PC-3 (cell line): ENCODE measurements at regions not wholly inside any gene's neighbourhood (a gene's known extent, or its start where the extent isn't known, plus 50 kb on each side); places are given as distances from the start of the nearest gene placed in this dataset.

ENCODE experiments used
- CTCF ChIP-seq: fragments of 300-600 bp; sonication (generic); conservative IDR thresholded peaks from 2 replicates; pipeline ENCODE4 v1.5.1; 2017; ENCODE audit warnings: antibody characterized with exemption, low read depth, mild to moderate bottlenecking, low read length
- EZH2 ChIP-seq: fragments of 300-600 bp; sonication (generic); IDR thresholded peaks from one replicate; pipeline ENCODE4 v1.6.1; 2017; ENCODE audit warnings: antibody characterized with exemption, mild to moderate bottlenecking, low read length; ENCODE audit not compliant: unreplicated experiment
- EZH2phosphoT487 ChIP-seq: fragments of 300-600 bp; sonication (generic); IDR thresholded peaks from 2 replicates; pipeline ENCODE4 v1.6.1; 2018; ENCODE audit warnings: mild to moderate bottlenecking, antibody characterized with exemption, low read length, borderline replicate concordance

- TF ChIP-seq EZH2phosphoT487 (no peak), CTCF (no peak), EZH2 (no peak)
Observed at GRCh38 chr6:169101981-169102380, 151.7 kb downstream of the THBS2 start.
